Mesenchymal stem cell (in vitro differentiated cells and primary cell): ENCODE measurements at regions not wholly inside any gene's neighbourhood (a gene's known extent, or its start where the extent isn't known, plus 50 kb on each side); places are given as distances from the start of the nearest gene placed in this dataset.

ENCODE experiments used
- DNase-seq: peaks from one replicate; pipeline ENCODE4 v3.0.0-alpha.2; 2013
- H2AFZ ChIP-seq: one replicate; pipeline ENCODE4 v1.6.1; 2013; ENCODE audit warnings: low read depth, mild to moderate bottlenecking, control low read depth, inconsistent platforms, low read length, moderate library complexity
- H2AK5ac ChIP-seq: 2 replicates; pipeline ENCODE4 v1.6.1; 2013; ENCODE audit warnings: low read length, moderate library complexity, mild to moderate bottlenecking, inconsistent platforms; ENCODE audit not compliant: severe bottlenecking
- H2BK120ac ChIP-seq: one replicate; pipeline ENCODE4 v1.6.1; 2013; ENCODE audit warnings: low read depth, mild to moderate bottlenecking, inconsistent platforms, low read length, moderate library complexity
- H2BK12ac ChIP-seq, 2 experiments: one replicate each; pipeline ENCODE4 v1.6.1; 2013; ENCODE audit warnings: inconsistent platforms in 2 of 2, low read length in 2 of 2, mild to moderate bottlenecking in 2 of 2, moderate library complexity in 2 of 2, control low read depth in 1 of 2
- H2BK15ac ChIP-seq: one replicate; pipeline ENCODE4 v1.6.1; 2013; ENCODE audit warnings: mild to moderate bottlenecking, low read depth, inconsistent platforms; ENCODE audit not compliant: poor library complexity, severe bottlenecking
- H2BK5ac ChIP-seq: 2 replicates; pipeline ENCODE4 v1.6.1; 2013; ENCODE audit warnings: low read depth, mild to moderate bottlenecking, low read length, control low read depth, inconsistent platforms; ENCODE audit not compliant: poor library complexity, severe bottlenecking
- H3K14ac ChIP-seq, 2 experiments: one replicate each; pipeline ENCODE4 v1.6.1; 2013; ENCODE audit warnings: inconsistent platforms in 2 of 2, low read length in 2 of 2, control low read depth in 1 of 2, mild to moderate bottlenecking in 1 of 2, moderate library complexity in 1 of 2
- H3K18ac ChIP-seq, 2 experiments: one replicate each; pipeline ENCODE4 v1.6.1; 2013; ENCODE audit warnings: inconsistent platforms in 2 of 2, low read length in 2 of 2, control low read depth in 1 of 2, low read depth in 1 of 2, mild to moderate bottlenecking in 1 of 2
- H3K23ac ChIP-seq, 2 experiments: one replicate each; pipeline ENCODE4 v1.6.1; 2013; ENCODE audit warnings: inconsistent platforms in 2 of 2, low read length in 2 of 2, mild to moderate bottlenecking in 2 of 2, moderate library complexity in 2 of 2, control low read depth in 1 of 2
- H3K27ac ChIP-seq: 2 replicates; pipeline ENCODE4 v1.5.1; 2013; ENCODE audit warnings: mild to moderate bottlenecking, moderate library complexity, low read length, control low read depth, inconsistent platforms; ENCODE audit not compliant: poor library complexity, severe bottlenecking
- H3K27me3 ChIP-seq, 2 experiments: 2 replicates each; pipeline versions ENCODE4 v1.6.1 to v1.7.0; 2013; ENCODE audit warnings: low read length in 2 of 2, mild to moderate bottlenecking in 2 of 2, moderate library complexity in 2 of 2, control low read depth in 1 of 2, inconsistent platforms in 1 of 2; ENCODE audit not compliant: control insufficient read depth in 1 of 2, insufficient read depth in 1 of 2
- H3K36me3 ChIP-seq, 2 experiments: 2 replicates each; pipeline versions ENCODE4 v1.6.1 to v1.7.0; 2013; ENCODE audit warnings: low read length in 2 of 2, control low read depth in 1 of 2, inconsistent platforms in 1 of 2, low read depth in 1 of 2, mild to moderate bottlenecking in 1 of 2; ENCODE audit not compliant: insufficient read depth in 2 of 2, control insufficient read depth in 1 of 2
- H3K4ac ChIP-seq, 2 experiments: one replicate each; pipeline ENCODE4 v1.6.1; 2013; ENCODE audit warnings: inconsistent platforms in 2 of 2, low read length in 2 of 2, mild to moderate bottlenecking in 2 of 2, moderate library complexity in 2 of 2, control low read depth in 1 of 2, low read depth in 1 of 2
- H3K4me1 ChIP-seq: 2 replicates; pipeline ENCODE4 v1.6.1; 2013; ENCODE audit warnings: low read depth, low read length, control low read depth; ENCODE audit not compliant: control insufficient read depth, insufficient read depth
- H3K4me2 ChIP-seq: 2 replicates; pipeline ENCODE4 v1.6.1; 2013; ENCODE audit warnings: low read length, mild to moderate bottlenecking, inconsistent platforms; ENCODE audit not compliant: poor library complexity, severe bottlenecking
- H3K4me3 ChIP-seq, 2 experiments: 2 replicates each; pipeline versions ENCODE4 v1.5.1 to v1.7.0; 2013; ENCODE audit warnings: low read length in 2 of 2, mild to moderate bottlenecking in 2 of 2, control low read depth in 1 of 2, low read depth in 1 of 2; ENCODE audit not compliant: insufficient read depth in 1 of 2
- H3K79me1 ChIP-seq: replicated peaks from 2 replicates; pipeline ENCODE4 v1.6.1; 2013; ENCODE audit warnings: mild to moderate bottlenecking, control low read depth, low read length, inconsistent platforms; ENCODE audit not compliant: poor library complexity, severe bottlenecking
- H3K9ac ChIP-seq: 2 replicates; pipeline ENCODE4 v1.7.0; 2013; ENCODE audit warnings: mild to moderate bottlenecking, low read length, moderate library complexity
- H3K9me3 ChIP-seq: 2 replicates; pipeline ENCODE4 v1.7.0; 2013; ENCODE audit warnings: mild to moderate bottlenecking, low read length; ENCODE audit not compliant: control insufficient read depth
- H4K8ac ChIP-seq: one replicate; pipeline ENCODE4 v1.6.1; 2013; ENCODE audit warnings: inconsistent platforms, mild to moderate bottlenecking, low read length, moderate library complexity
- H4K91ac ChIP-seq: one replicate; pipeline ENCODE4 v1.6.1; 2013; ENCODE audit warnings: mild to moderate bottlenecking, low read length, inconsistent platforms
- WGBS: methylation state at CpG from one replicate; pipeline ENCODE4 v1.1.7; 2013; ENCODE audit warnings: mixed read lengths; 5-methylcytosine and 5-hydroxymethylcytosine counted together

- H3K14ac ChIP-seq = no peak overlapping the region
- no peaks in the 10 kb centered on the region for H3K27me3 ChIP-seq
- H2BK12ac ChIP-seq = no peak overlapping the region
- no peak overlapping the region for H2BK15ac ChIP-seq
- H3K9me3 ChIP-seq = no peaks in the 10 kb centered on the region
- no peak overlapping the region for H3K18ac ChIP-seq
- H3K79me1 ChIP-seq = peaks cover 27% of the 10 kb centered on the region
- H3K4me2 ChIP-seq = no peak overlapping the region
- H2AFZ ChIP-seq = no peak overlapping the region
- no peak overlapping the region for H3K23ac ChIP-seq
- H3K4me1 ChIP-seq = peaks cover 3% of the 10 kb centered on the region
- H2AK5ac ChIP-seq = no peak overlapping the region
- 86% methylated on average over 4 of the region's 6 CpGs for WGBS
- no peak overlapping the region for H3K4ac ChIP-seq
- H2BK5ac ChIP-seq = no peak overlapping the region
- no peak for DNase-seq
- no peaks in the 10 kb centered on the region for H3K36me3 ChIP-seq
- H3K9ac ChIP-seq = no peak overlapping the region
- no peak overlapping the region for H2BK120ac ChIP-seq
- no peak overlapping the region for H3K27ac ChIP-seq
- H4K91ac ChIP-seq = no peak overlapping the region
- no peak overlapping the region for H4K8ac ChIP-seq
- no peak overlapping the region for H3K4me3 ChIP-seq
These were observed 266.1 kb upstream of the C2CD4B start for GRCh38 chr15:62431008-62431797.

- Histone ChIP-seq H2BK15ac (no peak overlapping the region), H3K23ac (no peak overlapping the region), H3K4me3 (no peak overlapping the region), H3K79me1 (peaks cover 29% of the 10 kb centered on the region), H3K18ac (peak overlapping the region in 1 of 2 experiments; percentile 46), H2BK120ac (no peak overlapping the region), H2AK5ac (no peak overlapping the region), H3K4me1 (peaks cover 1% of the 10 kb centered on the region), H3K4ac (no peak overlapping the region), H4K91ac (no peak overlapping the region), H3K9me3 (no peaks in the 10 kb centered on the region), H3K27ac (no peak overlapping the region), H3K27me3 (no peaks in the 10 kb centered on the region), H4K8ac (no peak overlapping the region), H3K14ac (no peak overlapping the region), H2AFZ (no peak overlapping the region), H2BK12ac (no peak overlapping the region), H3K9ac (no peak overlapping the region), H2BK5ac (no peak overlapping the region), H3K36me3 (no peaks in the 10 kb centered on the region), H3K4me2 (no peak overlapping the region)
- WGBS = 81% methylated on average over 3 of the region's 5 CpGs
- DNase-seq = no peak
These were observed 266.7 kb upstream of the C2CD4B start for GRCh38 chr15:62431817-62432216.

- no peak for DNase-seq
- H3K4me1 ChIP-seq = no peaks in the 10 kb centered on the region
- no peak overlapping the region for H3K4me2 ChIP-seq
- H3K4ac ChIP-seq = no peak overlapping the region
- H3K27me3 ChIP-seq = no peaks in the 10 kb centered on the region
- no peak overlapping the region for H3K9ac ChIP-seq
- peak overlapping the region; percentile 67 for H2BK15ac ChIP-seq
- H2BK5ac ChIP-seq = no peak overlapping the region
- H2AK5ac ChIP-seq = no peak overlapping the region
- H3K36me3 ChIP-seq = no peaks in the 10 kb centered on the region
- no peak overlapping the region for H3K4me3 ChIP-seq
- H3K9me3 ChIP-seq = no peaks in the 10 kb centered on the region
- peaks cover 24% of the 10 kb centered on the region for H3K79me1 ChIP-seq
- peak overlapping the region in 1 of 2 experiments; percentile 72 for H3K23ac ChIP-seq
- 92% methylated on average over 3 of the region's 5 CpGs for WGBS
- H3K27ac ChIP-seq = no peak overlapping the region
- no peak overlapping the region for H4K8ac ChIP-seq
- no peak overlapping the region for H2BK120ac ChIP-seq
- peak overlapping the region in 1 of 2 experiments; percentile 7 for H3K18ac ChIP-seq
- H4K91ac ChIP-seq = no peak overlapping the region
- no peak overlapping the region for H2AFZ ChIP-seq
- no peak overlapping the region for H2BK12ac ChIP-seq
- no peak overlapping the region for H3K14ac ChIP-seq
These were observed 267.8 kb upstream of the C2CD4B start for GRCh38 chr15:62432702-62433398.

GRCh38 chr15:62436235-62436634 lies 271.1 kb upstream of the C2CD4B start:
- no peak for DNase-seq
- no peak overlapping the region for H4K8ac ChIP-seq
- peaks cover 26% of the 10 kb centered on the region for H3K79me1 ChIP-seq
- H3K36me3 ChIP-seq = no peaks in the 10 kb centered on the region
- WGBS = 94% methylated on average over 4 of the region's 4 CpGs
- no peaks in the 10 kb centered on the region for H3K9me3 ChIP-seq
- no peak overlapping the region for H4K91ac ChIP-seq
- no peak overlapping the region for H2BK5ac ChIP-seq
- no peak overlapping the region for H2BK15ac ChIP-seq
- H2BK120ac ChIP-seq = no peak overlapping the region
- H3K14ac ChIP-seq = no peak overlapping the region
- no peak overlapping the region for H2BK12ac ChIP-seq
- no peak overlapping the region for H3K23ac ChIP-seq
- H3K27ac ChIP-seq = no peak overlapping the region
- no peak overlapping the region for H3K18ac ChIP-seq
- H3K9ac ChIP-seq = no peak overlapping the region
- no peak overlapping the region for H3K4me2 ChIP-seq
- H3K4me1 ChIP-seq = no peaks in the 10 kb centered on the region
- H3K27me3 ChIP-seq = no peaks in the 10 kb centered on the region
- H2AK5ac ChIP-seq = no peak overlapping the region
- no peak overlapping the region for H3K4me3 ChIP-seq
- H3K4ac ChIP-seq = no peak overlapping the region
- H2AFZ ChIP-seq = no peak overlapping the region
